ENCODE measurements at regions not wholly inside any gene's neighbourhood (a gene's known extent, or its start where the extent isn't known, plus 50 kb on each side); places are given as distances from the start of the nearest gene placed in this dataset.

DNA sequence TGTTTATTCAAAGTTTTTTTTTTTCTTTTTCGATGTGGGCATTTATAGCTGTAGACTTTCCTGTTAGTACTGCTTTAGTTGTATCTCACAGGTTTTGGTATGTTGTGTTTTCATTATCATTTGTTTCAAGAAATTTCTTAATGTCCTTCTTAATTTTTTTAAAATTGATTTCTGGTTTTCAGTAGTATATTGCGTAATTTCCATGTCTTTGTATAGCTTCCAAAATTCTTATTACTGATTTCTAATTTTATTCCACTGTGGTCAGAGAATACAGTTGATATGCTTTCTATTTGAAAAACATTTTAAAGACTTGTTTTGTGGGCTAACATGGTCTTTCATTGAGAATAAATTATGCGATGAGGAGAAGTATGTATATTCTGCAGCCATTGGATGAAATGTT, 463.2 kb upstream of the B3GALT2 start:
- no peak overlapping the region for H3K4me3 ChIP-seq (ENCODE audit: low read depth, low read length)
- H3K36me3 ChIP-seq, result no peaks in the 10 kb centered on the region
- H3K9me3 ChIP-seq, result no peaks in the 10 kb centered on the region
- peaks cover 3% of the 10 kb centered on the region; the same call in 1 of the 2 replicates for H3K4me1 ChIP-seq
- DNase-seq, result no peak
- no peaks in the 10 kb centered on the region for H3K27me3 ChIP-seq
- TF ChIP-seq CTCF (IDR thresholded peaks at IDR 0.05; ENCODE audit: low read depth, low read length), result no peak

DNA sequence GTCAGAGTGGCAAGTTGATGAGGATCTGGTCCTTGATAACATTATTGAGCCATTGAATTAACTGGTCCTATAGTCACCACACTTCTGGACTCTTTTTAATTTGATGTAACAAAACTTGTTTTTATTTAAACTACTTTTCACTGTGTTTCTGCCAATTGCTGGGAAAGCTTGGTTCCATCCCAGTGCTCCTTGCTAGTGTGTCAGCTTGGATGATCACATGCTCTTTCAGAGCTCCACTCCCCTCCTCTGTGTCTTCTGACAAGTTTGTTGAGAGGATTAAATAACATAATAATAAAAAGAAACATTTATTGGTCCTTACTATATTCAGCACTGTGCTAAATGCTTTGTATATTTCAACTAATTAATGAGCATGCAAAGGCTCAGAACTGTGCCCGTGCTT, 448.5 kb upstream of the B3GALT2 start:
- no peak overlapping the region for H3K4me3 ChIP-seq (ENCODE audit: low read depth, low read length)
- DNase-seq, result no peak
- H3K4me1 ChIP-seq, result no peaks in the 10 kb centered on the region; the same call in 1 of the 2 replicates
- H3K36me3 ChIP-seq, result no peaks in the 10 kb centered on the region
- TF ChIP-seq CTCF (IDR thresholded peaks at IDR 0.05; ENCODE audit: low read depth, low read length), result no peak
- no peaks in the 10 kb centered on the region for H3K27me3 ChIP-seq
- no peaks in the 10 kb centered on the region; the same call in 1 of the 2 replicates for H3K9me3 ChIP-seq

DNA sequence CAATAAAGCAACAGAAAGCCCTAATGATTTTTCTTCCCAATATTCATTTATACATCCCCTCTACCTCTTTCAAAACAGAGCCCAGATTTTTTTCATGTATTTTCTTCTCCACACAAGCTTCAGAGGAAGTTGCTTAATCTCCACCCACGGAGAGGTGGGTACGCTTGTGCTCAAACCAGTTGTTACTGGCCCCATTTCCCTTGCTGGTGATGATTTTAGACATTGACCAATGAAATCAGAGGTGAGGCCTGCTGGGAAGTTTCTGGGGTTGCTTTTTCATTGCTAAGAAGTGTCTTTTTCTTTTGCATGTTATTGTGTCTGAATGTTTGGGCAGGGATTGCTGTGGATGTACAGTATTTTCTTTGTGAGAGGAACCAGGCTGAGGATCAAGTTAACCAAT, 448.1 kb upstream of the B3GALT2 start:
- Histone ChIP-seq H3K4me3 (ENCODE audit: low read depth, low read length) (no peak overlapping the region), H3K4me1 (no peaks in the 10 kb centered on the region; the same call in 1 of the 2 replicates), H3K27me3 (no peaks in the 10 kb centered on the region), H3K36me3 (no peaks in the 10 kb centered on the region), H3K9me3 (no peaks in the 10 kb centered on the region; the same call in 1 of the 2 replicates)
- no peak for DNase-seq
- TF ChIP-seq CTCF (IDR thresholded peaks at IDR 0.05; ENCODE audit: low read depth, low read length), result no peak

DNA sequence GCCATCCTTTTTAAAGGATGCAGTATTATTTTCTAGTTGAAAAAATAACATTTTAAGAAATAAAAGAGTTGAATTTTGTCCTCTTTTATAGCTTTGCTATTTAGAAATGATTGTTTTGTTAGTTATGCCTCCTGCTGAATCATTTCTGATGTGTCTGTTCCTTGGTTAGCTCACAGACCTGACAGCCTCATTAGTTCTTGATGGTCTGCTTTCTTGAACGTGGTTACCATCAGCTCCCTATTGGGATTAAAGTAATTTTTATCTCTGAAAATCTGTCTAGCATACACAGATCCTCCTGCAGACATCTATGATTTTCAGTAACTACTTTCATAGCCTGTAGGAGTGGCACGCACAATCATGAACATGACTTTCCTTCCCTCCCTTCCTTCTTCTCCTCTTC, 447.6 kb upstream of the B3GALT2 start:
- H3K4me3 ChIP-seq (ENCODE audit: low read depth, low read length), result no peak overlapping the region
- no peak for DNase-seq
- no peaks in the 10 kb centered on the region for H3K27me3 ChIP-seq
- no peak for TF ChIP-seq CTCF (IDR thresholded peaks at IDR 0.05; ENCODE audit: low read depth, low read length)
- H3K4me1 ChIP-seq, result no peaks in the 10 kb centered on the region; the same call in 1 of the 2 replicates
- H3K9me3 ChIP-seq, result no peaks in the 10 kb centered on the region; the same call in 1 of the 2 replicates
- no peaks in the 10 kb centered on the region for H3K36me3 ChIP-seq

GRCh38 chr1:193633093-193633492, 446.7 kb upstream of the B3GALT2 start:
- Histone ChIP-seq H3K9me3 (no peaks in the 10 kb centered on the region; the same call in 1 of the 2 replicates), H3K36me3 (no peaks in the 10 kb centered on the region), H3K4me3 (ENCODE audit: low read depth, low read length) (no peak overlapping the region), H3K27me3 (no peaks in the 10 kb centered on the region), H3K4me1 (no peaks in the 10 kb centered on the region; the same call in 1 of the 2 replicates)
- DNase-seq, result no peak
- no peak for TF ChIP-seq CTCF (IDR thresholded peaks at IDR 0.05; ENCODE audit: low read depth, low read length)

GRCh38 chr1:193631306-193631705, 444.9 kb upstream of the B3GALT2 start:
- Histone ChIP-seq H3K27me3 (no peaks in the 10 kb centered on the region), H3K4me1 (no peaks in the 10 kb centered on the region; the same call in 1 of the 2 replicates), H3K36me3 (no peaks in the 10 kb centered on the region), H3K4me3 (ENCODE audit: low read depth, low read length) (no peak overlapping the region), H3K9me3 (no peaks in the 10 kb centered on the region; the same call in 1 of the 2 replicates)
- TF ChIP-seq CTCF (IDR thresholded peaks at IDR 0.05; ENCODE audit: low read depth, low read length), result no peak
- DNase-seq, result no peak
